IMR-90 (cell line): ENCODE measurements at regions not wholly inside any gene's neighbourhood (a gene's known extent, or its start where the extent isn't known, plus 50 kb on each side); places are given as distances from the start of the nearest gene placed in this dataset.

Experiments
- ATAC-seq: fragments of 200-7000 bp; cut with Tn5 transposase; 2 replicates; pipeline ENCODE4 v1.9.1; 2020; ENCODE audit warnings: low read depth, mild to moderate bottlenecking, moderate library complexity
- BruUV-seq: library from RNA; stranded (reverse); fragments of 400-500 nt; replicated peaks from 2 replicates; lab custom pipeline; 2021; lab: Mats Ljungman, UMichigan
- CTCF ChIA-PET: fragments of 300-600 bp; formaldehyde crosslinking; extraction: SDS; loops from one replicate; lab custom pipeline; 2021; ENCODE audit warnings: antibody characterized with exemption; lab: Yijun Ruan, JAX
- POLR2A ChIA-PET: fragments of 300-600 bp; sonication (Branson Sonifier 250); formaldehyde crosslinking; loops from one replicate; lab custom pipeline; 2022; ENCODE audit warnings: antibody characterized with exemption; ENCODE audit not compliant: unreplicated experiment; lab: Charles Lee
- DNase-seq: peaks from one replicate; pipeline ENCODE4 v3.0.0; 2013
- H2AFZ ChIP-seq: replicated peaks from 2 replicates; pipeline ENCODE3; 2013; ENCODE audit warnings: low read length, mild to moderate bottlenecking; ENCODE audit not compliant: poor library complexity
- H2AK5ac ChIP-seq: 2 replicates; pipeline ENCODE4 v1.6.1; 2013; ENCODE audit warnings: low read depth, low read length, inconsistent platforms
- H2AK9ac ChIP-seq: replicated peaks from 2 replicates; pipeline ENCODE3; 2013; ENCODE audit warnings: mild to moderate bottlenecking, low read depth, low read length, moderate library complexity; ENCODE audit not compliant: poor library complexity
- H2BK120ac ChIP-seq: 2 replicates; pipeline ENCODE4 v1.6.1; 2013; ENCODE audit warnings: low read depth, low read length, inconsistent platforms
- H2BK15ac ChIP-seq: 3 replicates; pipeline ENCODE4 v1.6.1; 2013; ENCODE audit warnings: low read depth, low read length, inconsistent platforms
- H2BK20ac ChIP-seq: 2 replicates; pipeline ENCODE4 v1.6.1; 2013; ENCODE audit warnings: low read depth, mild to moderate bottlenecking, inconsistent platforms, low read length, moderate library complexity
- H2BK5ac ChIP-seq: 2 replicates; pipeline ENCODE4 v1.6.1; 2013; ENCODE audit warnings: mild to moderate bottlenecking, low read depth, low read length, inconsistent platforms; ENCODE audit not compliant: poor library complexity, severe bottlenecking
- H3K14ac ChIP-seq: replicated peaks from 2 replicates; pipeline ENCODE4 v1.6.1; 2013; ENCODE audit warnings: low read depth, low read length, inconsistent platforms
- H3K18ac ChIP-seq: 2 replicates; pipeline ENCODE4 v1.6.1; 2013; ENCODE audit warnings: low read depth, low read length, control low read depth
- H3K23ac ChIP-seq: 2 replicates; pipeline ENCODE4 v1.6.1; 2013; ENCODE audit warnings: low read depth, low read length, inconsistent platforms
- H3K27ac ChIP-seq: 2 replicates; pipeline ENCODE4 v1.5.1; 2013; ENCODE audit warnings: mild to moderate bottlenecking, control low read depth, low read length; ENCODE audit not compliant: insufficient read depth
- H3K27me3 ChIP-seq: 2 replicates; pipeline ENCODE4 v1.6.1; 2013; ENCODE audit warnings: low read length; ENCODE audit not compliant: control insufficient read depth, insufficient read depth
- H3K36me3 ChIP-seq: 2 replicates; pipeline ENCODE4 v1.6.1; 2013; ENCODE audit warnings: low read length, mixed read lengths; ENCODE audit not compliant: control insufficient read depth, insufficient read depth
- H3K4ac ChIP-seq: 2 replicates; pipeline ENCODE4 v1.6.1; 2013; ENCODE audit warnings: low read depth, low read length, inconsistent platforms
- H3K4me1 ChIP-seq: 2 replicates; pipeline ENCODE4 v1.6.1; 2013; ENCODE audit warnings: low read length, mixed read lengths; ENCODE audit not compliant: control insufficient read depth, insufficient read depth
- H3K4me2 ChIP-seq: 2 replicates; pipeline ENCODE4 v1.6.1; 2013; ENCODE audit warnings: low read depth, mild to moderate bottlenecking, control low read depth, low read length, moderate library complexity
- H3K4me3 ChIP-seq: 2 replicates; pipeline ENCODE4 v1.5.1; 2013; ENCODE audit warnings: low read depth, mild to moderate bottlenecking, control low read depth, low read length, moderate library complexity; ENCODE audit not compliant: insufficient read depth
- H3K56ac ChIP-seq: 2 replicates; pipeline ENCODE4 v1.6.1; 2013; ENCODE audit warnings: low read length, inconsistent platforms; ENCODE audit not compliant: insufficient read depth; ENCODE audit errors: extremely low read depth
- H3K79me1 ChIP-seq, 2 experiments: 2 replicates each; pipeline ENCODE4 v1.6.1; 2013; ENCODE audit warnings: low read length in 2 of 2, inconsistent platforms in 1 of 2, low read depth in 1 of 2
- H3K9ac ChIP-seq: 2 replicates; pipeline ENCODE4 v1.6.1; 2013; ENCODE audit warnings: low read depth, low read length, control low read depth
- H3K9me1 ChIP-seq: 2 replicates; pipeline ENCODE4 v1.6.1; 2013; ENCODE audit warnings: low read length, inconsistent platforms; ENCODE audit not compliant: insufficient read depth
- H3K9me3 ChIP-seq: 2 replicates; pipeline ENCODE4 v1.6.1; 2013; ENCODE audit warnings: low read length; ENCODE audit not compliant: control insufficient read depth, insufficient read depth
- H4K20me1 ChIP-seq: 2 replicates; pipeline ENCODE4 v1.6.1; 2013; ENCODE audit warnings: low read length, inconsistent platforms; ENCODE audit not compliant: insufficient read depth
- H4K5ac ChIP-seq: 2 replicates; pipeline ENCODE4 v1.6.1; 2013; ENCODE audit warnings: mild to moderate bottlenecking, low read depth, low read length, control low read depth
- H4K8ac ChIP-seq, 2 experiments: 2 replicates each; pipeline ENCODE4 v1.6.1; 2013; ENCODE audit warnings: low read depth in 2 of 2, low read length in 2 of 2, control low read depth in 1 of 2, inconsistent platforms in 1 of 2
- H4K91ac ChIP-seq: 2 replicates; pipeline ENCODE4 v1.6.1; 2013; ENCODE audit warnings: low read depth, low read length, inconsistent platforms; ENCODE audit not compliant: insufficient read depth
- BHLHE40 ChIP-seq: fragments of 150-350 bp; IDR thresholded peaks from 2 replicates; pipeline ENCODE4 v1.6.1; 2016; ENCODE audit warnings: mild to moderate bottlenecking, low read depth, low read length
- CEBPB ChIP-seq: IDR thresholded peaks from 2 replicates; pipeline ENCODE4 v1.6.1; 2012; ENCODE audit warnings: low read depth, low read length, improper control_type of control experiment
- CHD1 ChIP-seq: IDR thresholded peaks from 2 replicates; pipeline ENCODE4 v1.6.1; 2012; ENCODE audit warnings: low read depth, low read length, improper control_type of control experiment
- ELK1 ChIP-seq: fragments of 150-350 bp; IDR thresholded peaks from 2 replicates; pipeline ENCODE4 v1.6.1; 2016; ENCODE audit warnings: low read depth, mild to moderate bottlenecking, low read length, moderate library complexity, borderline replicate concordance
- FOS ChIP-seq: fragments of 150-350 bp; IDR thresholded peaks from 2 replicates; pipeline ENCODE4 v1.6.1; 2016; ENCODE audit warnings: low read depth, low read length
- MXI1 ChIP-seq: IDR thresholded peaks from 2 replicates; pipeline ENCODE4 v1.6.1; 2012; ENCODE audit warnings: low read depth, mild to moderate bottlenecking, low read length, moderate library complexity, borderline replicate concordance
- RAD21 ChIP-seq: IDR thresholded peaks from 2 replicates; pipeline ENCODE4 v1.6.1; 2012; ENCODE audit warnings: low read length, improper control_type of control experiment
- RCOR1 ChIP-seq: IDR thresholded peaks from 2 replicates; pipeline ENCODE4 v1.6.1; 2012; ENCODE audit warnings: mild to moderate bottlenecking, low read length, improper control_type of control experiment; ENCODE audit not compliant: insufficient replicate concordance
- RFX5 ChIP-seq: IDR thresholded peaks from 2 replicates; pipeline ENCODE4 v1.8.0; 2012; ENCODE audit warnings: low read depth, mild to moderate bottlenecking, low read length, moderate library complexity
- USF2 ChIP-seq: fragments of 150-350 bp; IDR thresholded peaks from 2 replicates; pipeline ENCODE4 v1.6.1; 2017; ENCODE audit warnings: mild to moderate bottlenecking, antibody characterized with exemption, low read length, low read depth
- WGBS, 2 experiments: methylation state at CpG; one replicate each; pipeline versions ENCODE4 v1.1.5 to v1.1.7; 2013; ENCODE audit warnings: missing lambda C conversion rate in 2 of 2; ENCODE audit not compliant: insufficient read length in 1 of 2; ENCODE audit errors: extremely low coverage in 2 of 2; 5-methylcytosine and 5-hydroxymethylcytosine counted together
- dilution Hi-C: fragments of 300-500 bp; cut with HindIII; formaldehyde crosslinking; loops from one replicate; pipeline ENCODE4 v1.14.3; 2018; ENCODE audit warnings: low sequenced_read_pairs; ENCODE audit not compliant: unreplicated experiment
- in situ Hi-C: fragments of 300-500 bp; cut with MboI; formaldehyde crosslinking; loops from 3 replicates; pipeline ENCODE4 v1.14.3; 2019; ENCODE audit warnings: low sequenced_read_pairs, inconsistent platforms, mixed read lengths
- intact Hi-C: fragments of 100-400 bp; cut with micrococcal nuclease; formaldehyde crosslinking; loops from 2 replicates; pipeline ENCODE4 v1.10.0; 2022

- dilution Hi-C loops (no loop called here), in situ Hi-C loops (no loop called here), intact Hi-C loops (no loop called here)
- Histone ChIP-seq H3K79me1 (no peaks in the 10 kb centered on the region), H3K4me3 (no peak overlapping the region), H3K18ac (no peak overlapping the region), H3K9me1 (no peaks in the 10 kb centered on the region), H3K56ac (no peak overlapping the region), H3K9me3 (no peaks in the 10 kb centered on the region), H2BK120ac (no peak overlapping the region), H3K23ac (no peak overlapping the region), H2AK9ac (no peak overlapping the region), H4K91ac (no peak overlapping the region), H3K9ac (no peak overlapping the region), H3K4me2 (no peak overlapping the region), H3K14ac (no peak overlapping the region), H3K4me1 (no peaks in the 10 kb centered on the region), H3K4ac (no peak overlapping the region), H4K8ac (no peak overlapping the region), H2AFZ (no peak overlapping the region), H4K20me1 (no peaks in the 10 kb centered on the region), H2AK5ac (no peak overlapping the region), H3K36me3 (no peaks in the 10 kb centered on the region), H2BK20ac (no peak overlapping the region), H2BK15ac (no peak overlapping the region), H2BK5ac (no peak overlapping the region), H4K5ac (no peak overlapping the region), H3K27ac (no peak overlapping the region), H3K27me3 (no peaks in the 10 kb centered on the region)
- ATAC-seq = no peak
- no CpG with 5 or more reads among the region's 1 CpG for WGBS, 2 experiments
- no peak for DNase-seq
- POLR2A ChIA-PET = no interaction called here
- CTCF ChIA-PET = no interaction called here
- no TSS peak for BruUV-seq
- no peak for TF ChIP-seq RCOR1
- TF ChIP-seq USF2 = no peak
- no peak for TF ChIP-seq MXI1
- TF ChIP-seq RFX5 = no peak
- no peak for TF ChIP-seq FOS
- TF ChIP-seq CHD1 = no peak
- TF ChIP-seq ELK1 = no peak
- no peak for TF ChIP-seq RAD21
- no peak for TF ChIP-seq BHLHE40
- TF ChIP-seq CEBPB = no peak
These were observed 199.6 kb upstream of the MMADHC start for GRCh38 chr2:149787206-149787605.
